HepG2 (cell line): ENCODE measurements at regions not wholly inside any gene's neighbourhood (a gene's known extent, or its start where the extent isn't known, plus 50 kb on each side); places are given as distances from the start of the nearest gene placed in this dataset.

Experiments
- ATAC-seq: fragments of 200-7000 bp; cut with Tn5 transposase; 3 replicates; pipeline ENCODE4 v1.9.1; 2020; ENCODE audit warnings: mild to moderate bottlenecking, moderate library complexity
- BruUV-seq: library from RNA; stranded (reverse); fragments of 400-500 nt; replicated peaks from 2 replicates; lab custom pipeline; 2021; lab: Mats Ljungman, UMichigan
- CTCF ChIA-PET: fragments of 300-600 bp; formaldehyde crosslinking; extraction: SDS; loops from one replicate; lab custom pipeline; 2021; ENCODE audit warnings: low total read pairs, inconsistent platforms, low intra/inter-chr PET ratio; lab: Yijun Ruan, JAX
- POLR2A ChIA-PET: fragments of 350-600 bp; sonication (Branson Sonifier 250); formaldehyde crosslinking; loops from one replicate; lab custom pipeline; 2020; ENCODE audit warnings: antibody characterized with exemption, inconsistent platforms; lab: Yijun Ruan, JAX
- DNase-seq: peaks from one replicate; pipeline ENCODE4 v3.0.0-alpha.2; 2015; ENCODE audit warnings: low spot score
- FAIRE-seq: peaks from 3 replicates; lab custom pipeline; 2011; peaks lifted over from hg19 to GRCh38; lab: Jason Lieb, UNC
- H2AFZ ChIP-seq: one replicate; pipeline ENCODE4 v1.6.1; 2011; ENCODE audit warnings: low read length, inconsistent platforms
- H3K27ac ChIP-seq: fragments of 300-600 bp; 3 replicates; pipeline ENCODE4 v1.8.0; 2011; ENCODE audit warnings: mixed run types, mild to moderate bottlenecking, mixed read lengths, low read length, inconsistent platforms; ENCODE audit not compliant: insufficient read depth; ENCODE audit errors: extremely low read length
- H3K27me3 ChIP-seq, 2 experiments: fragments of 200-600 bp in 1 of 2; 2 replicates in 1 of 2; 3 replicates in 1 of 2; pipeline versions ENCODE4 v1.6.0 to v1.8.0; 2011; ENCODE audit warnings: low read length in 2 of 2, mild to moderate bottlenecking in 2 of 2, moderate library complexity in 2 of 2, inconsistent platforms in 1 of 2; ENCODE audit not compliant: insufficient read depth in 2 of 2, control insufficient read depth in 1 of 2
- H3K36me3 ChIP-seq, 2 experiments: fragments of 200-600 bp in 1 of 2; replicated peaks in 1 of 2; 2 replicates in 1 of 2; 3 replicates in 1 of 2; pipeline versions ENCODE4 v1.5.1 to v1.8.0; 2011; ENCODE audit warnings: low read length in 2 of 2, inconsistent platforms in 1 of 2; ENCODE audit not compliant: insufficient read depth in 2 of 2, control insufficient read depth in 1 of 2
- H3K4me1 ChIP-seq: 2 replicates; pipeline ENCODE4 v1.5.1; 2012; ENCODE audit warnings: low read length, inconsistent platforms; ENCODE audit not compliant: insufficient read depth
- H3K4me2 ChIP-seq: 2 replicates; pipeline ENCODE4 v1.6.0; 2011; ENCODE audit warnings: low read depth, low read length, inconsistent platforms
- H3K4me3 ChIP-seq, 3 experiments: fragments of 200-600 bp in 1 of 3; sonication (generic), shearing (Covaris generic) in 1 of 3; replicated peaks in 1 of 3; 2 replicates each; pipeline ENCODE4 v1.5.1; 2011 to 2016; ENCODE audit warnings: low read length in 3 of 3, inconsistent platforms in 2 of 3, low read depth in 2 of 3, mild to moderate bottlenecking in 2 of 3, control low read depth in 1 of 3, mixed read lengths in 1 of 3; ENCODE audit not compliant: insufficient read depth in 1 of 3
- H3K79me2 ChIP-seq: one replicate; pipeline ENCODE4 v1.6.1; 2011; ENCODE audit warnings: low read length, inconsistent platforms; ENCODE audit not compliant: insufficient read depth
- H3K9ac ChIP-seq: 2 replicates; pipeline ENCODE4 v1.6.0; 2011; ENCODE audit warnings: mild to moderate bottlenecking, low read depth, low read length, inconsistent platforms; ENCODE audit not compliant: insufficient read depth
- H3K9me3 ChIP-seq: 2 replicates; pipeline ENCODE4 v1.5.1; 2012; ENCODE audit warnings: mild to moderate bottlenecking, low read length
- H4K20me1 ChIP-seq: 2 replicates; pipeline ENCODE4 v1.6.0; 2011; ENCODE audit warnings: inconsistent platforms, mild to moderate bottlenecking, low read length, moderate library complexity; ENCODE audit not compliant: insufficient read depth
- ARID5B ChIP-seq: IDR thresholded peaks from 2 replicates; pipeline ENCODE4 v1.4.0; 2020; ENCODE audit warnings: mild to moderate bottlenecking, missing genetic modification reagents
- HNF1A ChIP-seq, 2 experiments: sonication (generic) in 1 of 2; formaldehyde crosslinking in 1 of 2; IDR thresholded peaks; 2 replicates each; pipeline versions ENCODE4 v1.4.0 to v1.6.1; 2016 to 2020; ENCODE audit warnings: borderline replicate concordance in 1 of 2, low read depth in 1 of 2, mild to moderate bottlenecking in 1 of 2, missing genetic modification reagents in 1 of 2
- NFAT5 ChIP-seq: sonication (generic); formaldehyde crosslinking; IDR thresholded peaks from 2 replicates; pipeline ENCODE4 v1.4.0; 2020; ENCODE audit warnings: missing genetic modification reagents
- RNF2 ChIP-seq: fragments of 450-650 bp; conservative IDR thresholded peaks from 2 replicates; pipeline ENCODE4 v1.6.1; 2016; ENCODE audit warnings: low read depth
- SMARCE1 ChIP-seq: fragments of 450-650 bp; IDR thresholded peaks from 2 replicates; pipeline ENCODE4 v1.6.1; 2017; ENCODE audit warnings: borderline replicate concordance
- U2AF2 ChIP-seq: fragments of 200-400 bp; formaldehyde crosslinking; IDR thresholded peaks from 2 replicates; pipeline ENCODE4 v1.6.1; 2017; ENCODE audit warnings: low read depth, mild to moderate bottlenecking, low read length
- ZIK1 ChIP-seq: sonication (generic); formaldehyde crosslinking; IDR thresholded peaks from 2 replicates; pipeline ENCODE4 v1.5.0; 2020; ENCODE audit warnings: mild to moderate bottlenecking, low read depth, missing genetic modification reagents, borderline replicate concordance
- ZNF274 ChIP-seq: sonication (generic); formaldehyde crosslinking; IDR thresholded peaks from 2 replicates; pipeline ENCODE4 v1.5.1; 2020; ENCODE audit warnings: mild to moderate bottlenecking, missing genetic modification reagents
- ZNF547 ChIP-seq: sonication (generic); formaldehyde crosslinking; IDR thresholded peaks from 2 replicates; pipeline ENCODE4 v1.5.1; 2020; ENCODE audit warnings: mild to moderate bottlenecking, missing genetic modification reagents
- WGBS: methylation state at CpG from one replicate; pipeline ENCODE4 v1.1.6; 2017; ENCODE audit warnings: low lambda C conversion rate; 5-methylcytosine and 5-hydroxymethylcytosine counted together
- in situ Hi-C: cut with HindIII; loops from 2 replicates; pipeline ENCODE4 v1.10.0; 2017; ENCODE audit warnings: low pct_unique_long_range_greater_than_20kb; ENCODE audit not compliant: extremely low pct_ligation_motif_present
- intact Hi-C: fragments of 100-400 bp; cut with micrococcal nuclease; formaldehyde crosslinking; loops from one replicate; pipeline ENCODE4 v1.10.0; 2022; ENCODE audit not compliant: unreplicated experiment

GRCh38 chr4:81790477-81790876, 318.8 kb upstream of the RASGEF1B start:
- H2AFZ ChIP-seq = no peak overlapping the region
- no peak overlapping the region for H3K4me3 ChIP-seq
- in situ Hi-C loops (no loop called here), intact Hi-C loops (no loop called here)
- H3K9me3 ChIP-seq = no peaks in the 10 kb centered on the region
- ChIA-PET POLR2A (no interaction called here), CTCF (no interaction called here)
- DNase-seq (no peak), ATAC-seq (no peak), FAIRE-seq (no peak)
- H3K4me1 ChIP-seq = no peaks in the 10 kb centered on the region
- BruUV-seq = no TSS peak
- H3K27ac ChIP-seq = no peak overlapping the region
- no peak overlapping the region for H3K9ac ChIP-seq
- WGBS = 37% methylated on average over 2 of the region's 2 CpGs
- H3K4me2 ChIP-seq = no peak overlapping the region
- H3K36me3 ChIP-seq = no peaks in the 10 kb centered on the region
- no peaks in the 10 kb centered on the region; a peak in 1 of 5 replicates for H3K27me3 ChIP-seq
- H4K20me1 ChIP-seq = no peaks in the 10 kb centered on the region
- H3K79me2 ChIP-seq = no peaks in the 10 kb centered on the region
- TF ChIP-seq SMARCE1 (no peak), RNF2 (no peak), U2AF2 (no peak), ARID5B (CRISPR knock-in tag) (no peak), ZIK1 (CRISPR knock-in tag) (no peak), HNF1A (IDR thresholded peaks at IDR 0.05; ENCODE audit: low read depth) (no peak), HNF1A (CRISPR knock-in tag; IDR thresholded peaks at IDR 0.05; ENCODE audit: borderline replicate concordance) (no peak), ZNF547 (CRISPR knock-in tag) (no peak), ZNF274 (no peak), NFAT5 (CRISPR knock-in tag) (no peak)
